Right ventricle myocardium superior (tissue), 1 donor: ENCODE measurements at regions not wholly inside any gene's neighbourhood (a gene's known extent, or its start where the extent isn't known, plus 50 kb on each side); places are given as distances from the start of the nearest gene placed in this dataset.

Experiments
- ATAC-seq: fragments of 200-7000 bp; cut with Tn5 transposase; one replicate; pipeline ENCODE4 v1.9.1; 2020; ENCODE audit warnings: mild to moderate bottlenecking; ENCODE audit not compliant: poor library complexity
- DNase-seq: peaks from one replicate; pipeline ENCODE4 v3.0.0-alpha.2; 2020
- intact Hi-C: fragments of 100-400 bp; cut with DNase I; formaldehyde crosslinking; loops from one replicate; pipeline ENCODE4 v1.11.2; 2022
- donor health status: DM: no; HTN: yes; CAD: no; lungs with severe emphysema.

DNA sequence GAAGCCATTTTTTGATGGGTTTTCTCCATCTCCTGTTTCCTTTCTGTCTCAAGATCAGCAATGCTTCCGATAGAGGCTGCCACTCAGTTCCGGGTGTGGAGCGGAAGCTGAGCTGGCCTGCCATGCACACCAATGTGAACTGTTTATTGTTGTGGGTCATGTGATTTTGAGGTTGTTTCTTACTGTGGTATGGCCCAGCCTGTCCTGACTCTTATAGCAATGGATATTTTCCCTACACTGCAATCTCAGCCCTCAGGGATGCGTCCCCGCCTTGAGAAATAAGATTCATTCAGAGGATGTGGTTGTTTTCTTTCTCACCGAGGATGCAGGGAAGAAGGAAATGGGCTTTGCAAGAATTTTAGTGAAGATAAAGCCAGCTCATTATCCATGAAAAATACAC is 134.7 kb downstream of the PFKFB3 start:
- ATAC-seq = no peak
- intact Hi-C loops = no loop called here
- DNase-seq = no peak

DNA sequence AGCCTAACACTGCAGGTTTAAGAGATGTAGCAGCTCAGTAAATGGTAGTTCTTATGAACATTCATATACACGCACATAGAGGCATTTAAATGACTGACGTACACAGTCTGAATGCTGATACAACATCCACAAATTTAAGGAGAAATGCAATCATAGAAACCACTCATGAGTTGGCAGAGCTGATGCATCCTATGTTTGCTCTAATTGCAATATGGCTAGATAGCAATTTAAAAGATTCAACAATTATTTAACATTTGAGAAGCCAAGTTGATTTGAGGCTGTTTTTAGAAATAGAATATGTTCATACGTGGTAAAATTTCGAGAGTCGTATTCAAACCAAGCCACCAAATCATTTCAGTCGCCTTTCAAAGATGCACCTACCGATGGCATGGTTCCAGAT is 135.6 kb downstream of the PFKFB3 start:
- DNase-seq (no peak), ATAC-seq (no peak)

DNA sequence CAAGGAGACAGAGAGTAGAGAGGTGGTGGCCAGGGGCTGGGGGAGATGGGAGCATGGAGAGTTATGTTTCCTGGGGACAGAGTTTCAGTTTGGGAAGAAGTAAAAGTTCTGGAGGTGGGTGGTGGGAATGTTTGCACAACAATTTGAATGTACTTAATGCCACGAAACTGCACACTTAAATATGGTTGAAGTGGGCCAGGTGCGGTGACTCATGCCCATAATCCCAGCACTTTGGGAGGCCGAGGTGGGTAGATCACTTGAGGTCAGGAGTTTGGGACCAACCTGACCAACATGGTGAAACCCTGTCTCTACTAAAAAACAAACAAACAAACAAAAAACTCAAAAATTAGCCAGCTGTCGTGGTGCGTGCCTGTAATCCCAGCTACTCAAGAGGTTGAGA is 137.2 kb downstream of the PFKFB3 start:
- no peak for DNase-seq
- intact Hi-C loops = no loop called here
- no peak for ATAC-seq

More for the DNA sequence above, 135.6 kb downstream of the PFKFB3 start:
- intact Hi-C loops = no loop called here

DNA sequence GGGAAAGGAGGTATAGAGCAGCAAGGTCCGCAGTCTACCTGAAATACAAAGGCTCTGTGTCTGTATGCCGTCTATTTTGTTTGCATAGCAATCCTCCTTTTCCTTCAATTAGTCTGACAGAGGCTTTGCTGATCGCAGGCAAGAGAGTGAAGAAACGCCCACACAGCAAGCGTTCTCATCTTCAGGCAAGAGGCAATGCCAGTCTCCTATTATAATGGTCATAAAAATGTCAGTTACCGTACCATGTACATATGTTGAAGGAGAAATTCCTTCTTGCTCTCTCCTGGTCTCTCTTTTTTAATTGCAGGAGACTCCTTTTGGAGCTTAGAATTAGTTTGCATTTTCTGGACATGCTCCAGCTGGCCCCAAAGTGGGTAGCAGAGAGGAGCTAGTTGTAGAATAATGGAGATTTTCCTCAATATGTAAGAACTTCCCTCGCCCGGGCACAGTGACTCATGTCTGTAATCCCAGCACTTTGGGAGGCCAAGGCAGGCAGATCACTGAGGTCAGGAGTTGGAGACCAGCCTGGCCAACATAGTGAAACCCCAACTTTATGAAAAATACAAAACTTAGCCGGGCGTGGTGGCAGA is 139.5 kb downstream of the PFKFB3 start:
- intact Hi-C loops = no loop called here
- no peak for ATAC-seq
- DNase-seq = no peak

DNA sequence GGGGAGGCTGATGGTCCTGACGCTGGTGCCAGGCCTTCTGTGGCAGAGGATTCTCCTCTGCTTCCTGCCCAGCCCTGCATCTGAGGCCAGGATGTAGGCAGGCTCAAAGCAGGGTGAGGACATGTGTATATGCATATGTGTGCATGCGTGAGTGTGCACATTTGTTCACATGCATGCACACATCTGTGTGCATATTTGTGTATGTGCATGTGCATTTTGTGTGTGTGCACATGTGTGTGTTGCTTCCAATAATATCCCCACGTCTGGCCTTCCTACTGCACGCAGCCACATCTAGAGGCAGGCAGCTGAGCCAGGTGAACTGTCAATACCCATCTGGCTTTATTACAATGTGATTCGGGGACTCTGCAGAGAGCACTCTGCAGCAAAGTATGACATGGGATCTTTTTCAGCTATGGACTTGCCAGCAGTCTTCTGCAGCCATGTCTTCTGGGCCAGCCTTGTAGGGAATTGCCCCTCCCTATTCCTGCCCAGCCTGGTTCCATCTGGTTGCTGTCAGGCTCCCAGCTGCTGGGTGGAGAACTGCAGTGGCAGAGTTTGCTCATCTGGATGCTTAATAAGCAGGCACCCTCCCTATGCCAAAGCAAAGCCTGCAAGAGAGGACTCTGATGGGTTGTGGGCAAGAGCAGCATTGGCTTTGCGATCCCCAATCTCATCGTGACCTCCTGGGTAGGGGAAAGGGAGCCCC is 140.7 kb downstream of the PFKFB3 start:
- DNase-seq (no peak), ATAC-seq (no peak)
- intact Hi-C loops = no loop called here

DNA sequence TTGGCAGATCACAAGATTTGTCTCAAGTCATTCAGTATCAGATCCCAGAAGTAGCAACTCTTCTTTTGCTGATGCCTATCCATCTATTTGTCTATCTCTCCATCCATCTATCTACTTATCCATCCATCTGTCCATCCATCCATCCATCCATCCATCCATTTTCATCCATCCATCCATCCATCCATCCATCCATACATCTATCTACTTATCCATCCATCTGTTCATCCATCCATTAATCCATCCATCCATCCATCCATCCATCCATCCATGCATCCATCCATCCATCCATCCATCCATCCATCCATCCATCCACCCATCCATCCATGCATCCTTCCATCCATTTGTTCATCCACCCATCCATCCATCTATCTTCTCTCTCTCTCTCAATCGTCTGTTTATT is 142.7 kb downstream of the PFKFB3 start:
- no peak for ATAC-seq
- intact Hi-C loops = no loop called here
- DNase-seq = no peak

DNA sequence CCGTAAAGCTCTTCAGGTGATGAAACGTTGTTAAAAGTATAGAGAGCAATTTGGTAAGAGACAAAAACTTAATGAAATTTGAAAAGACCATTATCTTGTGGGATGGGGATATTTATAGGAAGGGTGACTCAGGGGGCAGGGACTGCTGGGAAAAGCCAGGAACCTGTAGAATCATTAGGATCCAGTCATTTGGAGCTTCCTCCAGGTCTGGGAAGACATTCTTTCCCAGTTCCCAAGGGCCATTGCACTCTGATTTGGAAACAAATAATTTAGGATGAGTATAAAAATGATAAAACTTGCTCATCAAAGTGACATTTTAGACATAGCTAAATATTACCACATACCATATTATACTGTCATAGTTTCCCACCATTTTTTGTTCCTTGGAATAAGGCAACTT is 143.9 kb downstream of the PFKFB3 start:
- no peak for ATAC-seq

DNA sequence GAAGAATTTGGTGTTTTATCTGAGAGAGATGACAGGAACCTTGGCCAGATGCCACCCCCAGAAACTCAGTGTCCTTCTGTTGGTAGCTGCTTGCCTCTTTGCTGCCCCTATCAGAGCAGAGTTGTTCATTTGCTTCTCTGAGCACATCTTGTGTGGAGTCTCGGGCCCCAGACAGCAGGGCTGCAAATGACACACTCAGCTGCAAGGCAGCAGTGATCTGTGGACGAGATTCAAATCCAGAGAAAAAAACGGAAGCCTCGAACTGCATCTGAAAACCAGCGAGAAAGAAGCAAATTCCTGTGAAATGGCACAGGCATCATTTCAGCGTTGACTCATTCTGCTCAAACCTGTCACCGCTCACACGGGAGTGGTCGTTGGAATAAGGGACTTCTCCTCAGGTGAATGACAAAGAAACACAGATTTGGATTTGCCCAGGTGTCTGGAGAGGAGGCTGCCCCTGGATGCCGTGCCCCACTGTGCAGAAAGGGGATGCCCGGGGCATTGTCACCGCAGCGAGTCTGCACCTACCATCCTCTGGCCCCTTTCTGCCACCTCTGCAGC is 144.7 kb downstream of the PFKFB3 start:
- ATAC-seq = no peak
- intact Hi-C loops = no loop called here
- no peak for DNase-seq

More for the DNA sequence above, 143.9 kb downstream of the PFKFB3 start:
- intact Hi-C loops = no loop called here
- DNase-seq = no peak

DNA sequence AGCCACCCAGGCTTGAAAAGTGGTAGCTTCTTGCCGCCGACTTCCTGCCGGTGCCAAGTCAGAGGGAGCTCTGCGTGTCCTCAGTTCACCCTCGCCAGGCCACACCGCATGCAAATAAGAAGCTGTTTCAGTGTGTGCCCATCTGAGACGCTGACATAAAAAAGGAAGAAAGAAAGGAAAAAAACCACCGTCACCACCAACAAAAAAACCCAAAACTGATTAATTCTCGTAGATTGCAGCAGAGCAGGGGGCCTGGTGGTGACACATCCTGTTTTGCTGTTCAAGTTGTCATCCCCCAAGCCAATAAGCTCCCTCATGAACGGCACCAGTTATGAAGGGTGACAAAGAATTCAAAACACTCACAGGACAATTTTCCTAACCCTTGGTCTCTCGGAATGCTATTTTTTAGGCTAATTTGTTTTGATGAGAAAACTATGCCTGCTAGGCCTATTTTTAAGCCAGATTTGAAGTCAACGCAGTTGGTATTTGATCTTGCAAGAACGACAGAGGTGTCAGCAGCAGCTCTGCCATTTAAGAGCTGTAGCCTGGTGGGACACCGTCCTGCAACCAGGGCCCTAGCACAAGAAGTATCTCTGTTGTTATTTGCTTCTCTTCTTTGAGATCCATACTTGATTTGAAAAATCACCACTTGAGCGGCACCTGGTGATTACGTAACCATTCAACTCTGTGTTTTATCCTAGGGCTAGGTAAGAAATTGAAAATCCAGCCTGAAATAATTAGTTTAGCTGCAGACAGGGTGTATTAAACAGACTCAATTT is 145.6 kb downstream of the PFKFB3 start:
- intact Hi-C loops = no loop called here
- peak; percentile 64 for ATAC-seq
- DNase-seq = peak; percentile 68

DNA sequence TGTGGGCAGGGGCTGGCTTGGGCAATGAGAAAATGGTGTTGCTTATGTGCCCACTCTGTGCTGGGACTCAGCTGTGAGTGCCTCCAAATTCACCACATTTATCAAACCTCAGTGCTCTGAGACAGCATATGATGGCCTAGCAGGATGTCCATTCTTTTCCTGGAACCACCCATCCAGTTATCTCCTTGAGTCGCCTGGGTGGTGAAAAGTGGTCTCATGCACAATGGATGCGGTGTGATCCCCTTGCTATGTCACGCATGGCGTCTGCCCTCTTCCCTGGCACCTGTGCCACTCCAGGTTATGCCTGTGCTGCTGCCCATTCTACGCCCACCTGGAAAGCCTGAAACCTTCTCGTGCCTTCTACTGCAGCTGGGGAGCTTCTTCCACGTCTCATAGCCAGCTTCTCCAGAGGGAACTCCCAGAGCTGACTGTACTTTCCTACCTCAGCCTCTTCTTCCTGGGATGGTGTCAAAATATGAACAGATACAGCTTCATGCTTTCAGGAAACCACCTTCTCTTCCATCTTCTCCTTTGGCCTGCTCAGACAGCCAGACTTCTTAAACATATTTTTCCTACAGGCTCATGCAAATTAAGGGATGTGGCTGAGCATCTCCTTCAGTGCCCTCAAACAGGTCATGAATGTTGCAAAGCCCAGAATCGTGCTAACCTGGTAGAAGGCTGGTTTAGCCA is 147.3 kb downstream of the PFKFB3 start:
- ATAC-seq = no peak
- intact Hi-C loops = loop anchor here (10.0 kb wide), 1 partner anchor 45 kb away; no protein-coding TSS in a partner anchor
- DNase-seq = no peak

DNA sequence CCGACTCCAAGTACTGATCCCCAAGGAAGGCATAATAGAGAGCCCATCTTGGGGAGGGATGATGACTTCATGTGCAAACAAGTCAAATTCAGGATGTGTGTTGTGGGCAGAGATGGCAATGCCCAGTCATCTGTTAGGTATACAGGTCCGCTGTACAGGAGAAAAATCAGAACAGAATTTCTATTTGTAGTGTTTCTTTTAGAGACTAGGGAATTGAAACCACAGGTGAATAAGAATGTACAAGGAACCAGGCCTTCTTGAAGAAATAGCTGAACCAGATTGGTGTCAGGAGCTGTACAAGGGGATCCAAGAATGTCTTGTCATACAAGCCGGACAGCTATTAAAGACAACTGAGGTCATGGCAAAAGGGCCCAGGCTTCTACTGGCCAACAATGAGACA is 147.9 kb downstream of the PFKFB3 start:
- DNase-seq (no peak), ATAC-seq (no peak)
- intact Hi-C loops = loop anchor here (10.0 kb wide), 1 partner anchor 46 kb away; no protein-coding TSS in a partner anchor

DNA sequence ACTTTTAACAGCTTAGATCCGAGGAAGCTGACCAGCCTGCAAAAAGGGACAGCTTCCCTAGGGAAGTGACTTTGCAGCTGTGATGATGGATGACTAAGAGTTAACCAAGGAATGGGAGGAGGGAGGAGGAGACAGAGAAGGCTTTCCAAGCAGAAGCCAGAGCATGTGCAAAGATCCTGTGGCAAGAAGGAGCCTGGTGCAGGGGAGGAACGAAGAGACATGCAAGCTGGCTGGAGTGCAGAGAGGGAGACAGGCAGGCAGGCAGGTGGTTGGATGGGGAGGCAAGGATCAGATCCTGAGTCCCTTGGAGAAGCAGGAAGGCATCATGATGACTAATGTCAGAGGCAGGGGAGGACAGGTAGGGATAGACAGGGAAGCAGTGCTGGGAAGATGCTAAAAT is 148.8 kb downstream of the PFKFB3 start:
- no peak for ATAC-seq
- intact Hi-C loops = loop anchor here (10.0 kb wide), 1 partner anchor 47 kb away; no protein-coding TSS in a partner anchor
- no peak for DNase-seq

DNA sequence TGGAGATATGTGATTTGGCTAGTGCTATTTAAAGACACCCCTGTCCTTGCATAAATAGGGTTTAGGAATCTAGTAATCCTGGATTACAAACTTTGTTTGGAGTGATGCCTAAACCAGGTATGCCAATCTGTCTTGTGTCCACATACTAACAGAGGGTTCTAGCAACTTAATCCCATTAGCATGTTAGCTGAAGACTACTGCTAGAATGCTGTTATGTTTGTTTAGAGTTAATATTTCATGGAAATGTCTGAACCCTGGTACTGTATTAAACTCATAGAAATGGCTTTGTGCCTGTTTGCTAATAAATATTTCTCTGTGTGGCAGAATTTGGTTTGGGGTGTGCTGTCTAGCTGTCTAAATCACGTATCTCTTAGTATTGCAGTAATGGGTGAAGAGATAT is 150.8 kb downstream of the PFKFB3 start:
- intact Hi-C loops = loop anchor here (10.0 kb wide), 1 partner anchor 49 kb away; no protein-coding TSS in a partner anchor
- no peak for DNase-seq
- no peak for ATAC-seq

DNA sequence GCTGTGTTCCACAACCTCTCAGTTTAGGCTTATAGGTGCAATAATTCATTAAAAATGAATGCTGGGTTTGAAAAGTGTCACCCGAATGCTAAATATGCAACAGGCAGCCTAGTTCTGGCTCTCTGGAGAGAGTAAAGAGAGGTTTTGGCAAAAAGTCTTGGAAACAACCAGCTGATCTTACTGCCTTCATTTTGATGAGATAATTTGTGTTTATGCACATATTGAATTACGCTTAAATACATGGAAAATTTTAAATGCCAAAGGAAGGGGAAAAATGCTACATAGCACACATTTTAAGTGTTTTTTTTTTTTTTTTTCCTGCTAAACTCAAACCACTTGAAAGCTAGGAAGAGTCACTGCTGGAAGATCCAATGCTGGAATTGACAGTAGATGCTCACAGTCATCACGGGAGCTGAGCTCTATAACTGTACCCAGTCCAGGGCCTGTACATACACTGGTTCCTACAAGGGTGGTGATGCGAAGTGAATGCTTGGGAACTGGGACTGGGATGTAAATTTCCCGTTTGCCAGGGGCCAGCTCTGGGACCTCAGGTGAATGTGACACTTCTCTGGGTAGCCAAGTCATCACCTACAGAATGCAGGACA is 151.5 kb downstream of the PFKFB3 start:
- DNase-seq (no peak), ATAC-seq (no peak)
- intact Hi-C loops = loop anchor here (10.0 kb wide), 1 partner anchor 49 kb away; no protein-coding TSS in a partner anchor

DNA sequence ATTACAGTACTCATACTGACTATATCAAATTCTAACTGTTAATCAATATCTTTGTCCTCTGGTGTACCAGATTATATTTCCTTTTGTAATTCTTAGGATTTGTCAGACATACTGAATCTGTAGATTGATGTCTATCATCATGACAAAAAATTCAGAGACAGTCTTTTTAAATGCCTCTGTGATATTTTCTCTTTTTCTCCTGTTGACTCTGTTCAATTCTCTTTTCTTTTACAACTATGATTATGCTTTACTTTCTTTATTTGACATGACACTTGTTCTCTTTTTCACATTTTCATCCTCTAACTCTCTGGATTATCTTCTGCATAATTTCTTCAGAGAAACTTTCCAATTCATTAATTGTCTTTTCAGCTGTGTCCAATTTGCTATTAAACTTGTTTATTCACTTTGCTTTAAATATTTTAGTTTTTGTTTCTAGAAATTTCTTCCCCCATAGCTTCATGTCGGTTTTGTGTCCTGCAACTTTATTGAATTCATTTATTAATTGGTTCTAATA is 153.6 kb downstream of the PFKFB3 start:
- intact Hi-C loops = loop anchor here (10.0 kb wide), 1 partner anchor 52 kb away; no protein-coding TSS in a partner anchor
- no peak for DNase-seq
- ATAC-seq = no peak

DNA sequence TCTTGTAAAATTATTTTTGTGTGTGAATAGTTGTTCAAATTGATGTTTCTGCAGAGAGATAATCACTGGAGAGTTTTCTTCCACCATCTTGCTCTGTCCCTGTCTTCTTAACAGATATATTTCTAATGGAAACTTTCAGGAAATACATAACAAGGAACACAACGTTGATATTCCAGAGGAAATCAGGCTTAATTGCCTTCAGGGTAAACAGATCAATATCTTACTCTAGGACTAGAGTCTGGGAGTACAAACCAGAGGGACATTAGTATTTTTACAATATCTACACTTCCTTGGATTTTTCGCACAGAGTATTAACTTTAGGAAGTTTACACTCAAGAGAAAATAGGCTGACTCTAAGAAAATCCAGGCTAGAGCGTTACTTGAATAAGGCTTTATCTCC is 159.1 kb downstream of the PFKFB3 start:
- DNase-seq = no peak
- no peak for ATAC-seq
- intact Hi-C loops = no loop called here

DNA sequence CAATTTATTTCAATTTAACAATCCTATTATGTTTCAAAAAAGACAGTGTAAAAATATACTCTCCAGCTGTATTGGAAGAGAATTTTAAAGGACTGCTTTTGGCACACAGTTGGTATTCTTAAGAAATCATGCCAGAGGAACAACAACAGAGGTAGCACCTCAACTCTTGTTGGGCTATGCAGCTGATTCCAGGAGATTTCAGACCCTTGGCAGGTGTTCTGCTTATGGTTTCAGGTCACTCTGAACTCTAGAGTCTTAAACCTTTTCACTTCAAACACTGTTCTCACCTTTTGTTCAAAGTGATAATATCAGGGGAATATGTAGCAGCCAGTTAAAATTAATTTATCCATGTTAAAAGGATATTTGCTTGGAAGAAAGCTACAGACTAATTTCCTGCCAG is 160.1 kb downstream of the PFKFB3 start:
- intact Hi-C loops = no loop called here
- ATAC-seq = no peak

DNA sequence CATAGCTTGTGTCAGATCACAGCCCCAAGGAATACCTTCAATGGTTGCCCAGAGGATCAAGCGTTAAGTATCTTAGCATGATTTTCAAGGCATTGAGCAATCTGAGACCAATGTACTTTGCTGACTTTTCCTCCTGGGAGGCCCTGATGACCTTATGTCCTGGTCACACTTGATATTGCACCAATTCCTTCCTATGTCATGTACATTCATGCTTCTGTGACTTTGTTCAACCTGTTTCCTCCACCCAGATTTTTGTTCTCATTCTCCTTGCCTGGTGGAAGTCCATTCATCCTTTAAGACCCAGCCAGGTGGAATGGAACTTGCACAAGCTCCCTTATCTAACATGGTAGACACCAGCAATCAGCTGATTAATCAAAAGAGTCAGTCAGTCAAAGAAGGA is 160.8 kb downstream of the PFKFB3 start:
- ATAC-seq (no peak), DNase-seq (no peak)
- intact Hi-C loops = no loop called here

More for the DNA sequence above, 160.1 kb downstream of the PFKFB3 start:
- no peak for DNase-seq
